PC-3 (cell line): ENCODE measurements at regions not wholly inside any gene's neighbourhood (a gene's known extent, or its start where the extent isn't known, plus 50 kb on each side); places are given as distances from the start of the nearest gene placed in this dataset.

Source experiments
- EZH2 ChIP-seq: fragments of 300-600 bp; sonication (generic); IDR thresholded peaks from one replicate; pipeline ENCODE4 v1.6.1; 2017; ENCODE audit warnings: antibody characterized with exemption, mild to moderate bottlenecking, low read length; ENCODE audit not compliant: unreplicated experiment
- TF ChIP-seq, protein P1 (sequence below): fragments of 300-600 bp; sonication (generic); conservative IDR thresholded peaks from 2 replicates; pipeline ENCODE4 v1.5.1; 2017; ENCODE audit warnings: antibody characterized with exemption, low read depth, mild to moderate bottlenecking, low read length

DNA sequence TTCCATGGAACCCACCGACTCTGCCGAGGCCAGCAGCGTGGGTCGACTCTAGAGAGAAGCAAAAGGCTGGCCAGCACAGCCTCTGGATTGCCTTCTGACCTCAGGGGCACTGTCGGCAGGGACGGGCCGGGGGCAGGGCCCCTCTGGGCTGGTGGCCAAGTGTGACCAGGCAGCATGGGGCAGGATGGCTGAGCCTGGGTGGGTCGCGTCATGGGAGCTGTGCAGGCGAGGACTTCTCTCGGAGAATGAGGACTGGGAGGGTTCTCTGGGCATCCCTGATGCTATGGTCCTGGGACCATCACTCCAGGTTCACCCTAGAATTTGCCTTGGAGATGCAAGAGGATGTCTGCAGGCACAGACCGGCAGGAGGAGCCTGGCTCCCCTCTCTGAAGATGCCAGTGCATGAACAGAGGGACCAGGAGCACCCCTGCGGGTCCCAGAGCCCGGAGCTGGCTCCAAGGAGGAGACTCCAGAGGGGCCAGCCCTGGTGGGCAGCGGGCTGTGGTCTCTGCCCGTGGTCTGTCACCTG, 289.2 kb downstream of the NDUFA10 start:
- TF ChIP-seq, protein P1, sequence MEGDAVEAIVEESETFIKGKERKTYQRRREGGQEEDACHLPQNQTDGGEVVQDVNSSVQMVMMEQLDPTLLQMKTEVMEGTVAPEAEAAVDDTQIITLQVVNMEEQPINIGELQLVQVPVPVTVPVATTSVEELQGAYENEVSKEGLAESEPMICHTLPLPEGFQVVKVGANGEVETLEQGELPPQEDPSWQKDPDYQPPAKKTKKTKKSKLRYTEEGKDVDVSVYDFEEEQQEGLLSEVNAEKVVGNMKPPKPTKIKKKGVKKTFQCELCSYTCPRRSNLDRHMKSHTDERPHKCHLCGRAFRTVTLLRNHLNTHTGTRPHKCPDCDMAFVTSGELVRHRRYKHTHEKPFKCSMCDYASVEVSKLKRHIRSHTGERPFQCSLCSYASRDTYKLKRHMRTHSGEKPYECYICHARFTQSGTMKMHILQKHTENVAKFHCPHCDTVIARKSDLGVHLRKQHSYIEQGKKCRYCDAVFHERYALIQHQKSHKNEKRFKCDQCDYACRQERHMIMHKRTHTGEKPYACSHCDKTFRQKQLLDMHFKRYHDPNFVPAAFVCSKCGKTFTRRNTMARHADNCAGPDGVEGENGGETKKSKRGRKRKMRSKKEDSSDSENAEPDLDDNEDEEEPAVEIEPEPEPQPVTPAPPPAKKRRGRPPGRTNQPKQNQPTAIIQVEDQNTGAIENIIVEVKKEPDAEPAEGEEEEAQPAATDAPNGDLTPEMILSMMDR = no peak
- TF ChIP-seq EZH2 = no peak
